ENCODE measurements at regions not wholly inside any gene's neighbourhood (a gene's known extent, or its start where the extent isn't known, plus 50 kb on each side); places are given as distances from the start of the nearest gene placed in this dataset.

- no peak for TF ChIP-seq CTCF (IDR thresholded peaks at IDR 0.05; ENCODE audit: insufficient read depth, low read length)
- no peak overlapping the region for H3K4me3 ChIP-seq (ENCODE audit: low read depth, low read length)
- no peak for DNase-seq (ENCODE audit: low read depth)
Measured at GRCh38 chr12:127991485-127991884, 275.5 kb upstream of the TMEM132C start.

- peak; percentile 20 for DNase-seq (ENCODE audit: low read depth)
- TF ChIP-seq CTCF (IDR thresholded peaks at IDR 0.05; ENCODE audit: insufficient read depth, low read length) = no peak
- H3K4me3 ChIP-seq (ENCODE audit: low read depth, low read length) = no peak overlapping the region
Measured at GRCh38 chr12:127998988-127999387, 268.0 kb upstream of the TMEM132C start.

DNA sequence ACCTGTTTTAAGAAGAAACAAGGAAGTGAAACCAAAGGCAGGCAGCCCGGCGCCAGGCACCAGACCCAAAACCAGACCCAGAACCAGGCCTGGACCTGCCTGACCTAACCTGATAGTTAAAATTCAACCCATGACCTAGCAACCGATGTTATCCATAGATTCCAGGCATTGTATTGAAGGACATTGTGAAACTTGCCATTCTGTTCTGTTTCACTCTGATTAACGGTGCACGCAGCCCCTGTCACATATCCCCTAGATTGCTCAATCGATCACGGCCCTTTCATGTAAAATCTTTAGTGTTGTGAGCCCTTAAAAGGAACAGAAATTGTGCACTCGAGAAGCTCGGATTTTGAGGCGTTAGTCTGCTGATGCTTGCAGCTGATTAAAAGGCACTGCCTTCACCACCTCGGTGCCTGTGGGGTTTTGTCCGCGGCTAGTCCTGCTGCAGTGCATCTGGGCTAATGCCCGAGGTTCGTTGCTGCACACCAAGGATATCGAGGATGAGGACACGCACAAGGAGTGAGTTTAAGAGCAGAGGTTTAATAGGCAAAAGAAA lies 262.5 kb upstream of the TMEM132C start:
- TF ChIP-seq CTCF (IDR thresholded peaks at IDR 0.05; ENCODE audit: insufficient read depth, low read length) = no peak
- DNase-seq (ENCODE audit: low read depth) = no peak
- no peak overlapping the region for H3K4me3 ChIP-seq (ENCODE audit: low read depth, low read length)

- no peak for DNase-seq (ENCODE audit: low read depth)
- H3K4me3 ChIP-seq (ENCODE audit: low read depth, low read length) = no peak overlapping the region
- TF ChIP-seq CTCF (IDR thresholded peaks at IDR 0.05; ENCODE audit: insufficient read depth, low read length) = no peak
Measured at GRCh38 chr12:128007250-128007649, 259.7 kb upstream of the TMEM132C start.

GRCh38 chr12:128008341-128008740 lies 258.6 kb upstream of the TMEM132C start:
- H3K4me3 ChIP-seq (ENCODE audit: low read depth, low read length) = no peak overlapping the region
- no peak for TF ChIP-seq CTCF (IDR thresholded peaks at IDR 0.05; ENCODE audit: insufficient read depth, low read length)
- peak; percentile 54 for DNase-seq (ENCODE audit: low read depth)

DNA sequence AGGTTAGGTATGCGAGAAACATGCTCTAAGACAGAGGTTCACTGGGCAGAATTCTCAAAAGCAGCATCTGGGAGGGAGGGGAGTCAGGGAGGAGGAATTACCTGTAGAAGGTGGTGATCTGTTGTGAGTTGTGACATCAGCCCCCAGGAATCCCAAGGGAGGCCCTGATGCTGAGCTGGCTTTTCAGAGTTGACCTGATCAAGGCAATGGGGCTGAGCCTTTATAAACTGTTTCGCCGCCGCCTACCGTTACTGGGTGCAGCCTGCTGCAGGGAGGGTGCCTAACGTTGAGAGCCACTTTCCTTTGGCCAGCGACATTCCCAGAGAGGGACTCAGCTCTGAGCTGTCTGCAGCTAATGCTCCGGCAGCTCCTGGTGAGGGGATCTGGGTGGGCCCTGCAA lies 257.9 kb upstream of the TMEM132C start:
- no peak for TF ChIP-seq CTCF (IDR thresholded peaks at IDR 0.05; ENCODE audit: insufficient read depth, low read length)
- DNase-seq (ENCODE audit: low read depth) = no peak
- H3K4me3 ChIP-seq (ENCODE audit: low read depth, low read length) = no peak overlapping the region

GRCh38 chr12:128012110-128012509 lies 254.9 kb upstream of the TMEM132C start:
- TF ChIP-seq CTCF (IDR thresholded peaks at IDR 0.05; ENCODE audit: insufficient read depth, low read length) = no peak
- no peak overlapping the region for H3K4me3 ChIP-seq (ENCODE audit: low read depth, low read length)
- no peak for DNase-seq (ENCODE audit: low read depth)

Measured in fibroblast of the aortic adventitia (primary cell).